Stimulated activated naive B cell treated with anti-CD40 and anti-IgM and Interleukin-4, amounts not matched to agents 10 μg/mL and 1 μg/mL and 100 μg/mL, for 72 hours (primary cell): ENCODE measurements at regions not wholly inside any gene's neighbourhood (a gene's known extent, or its start where the extent isn't known, plus 50 kb on each side); places are given as distances from the start of the nearest gene placed in this dataset.

Experiments
- ATAC-seq, 2 donors: fragments of 150-1000 bp; cut with Tn5 transposase; replicated peaks; 2 replicates each; pipeline ENCODE4 v1.10.0; 2021; ENCODE audit warnings: moderate library complexity in 1 of 2
- DNase-seq: peaks from one replicate; pipeline ENCODE4 v3.0.0; 2021
- H3K27ac Mint-ChIP-seq: one replicate; pipeline ENCODE4 v1.8.0; 2022; ENCODE audit warnings: mild to moderate bottlenecking, mixed read lengths
- H3K27me3 Mint-ChIP-seq, 2 donors: one replicate each; pipeline ENCODE4 v1.8.0; 2022; ENCODE audit warnings: mixed read lengths in 2 of 2
- H3K36me3 Mint-ChIP-seq, 2 donors: one replicate each; pipeline ENCODE4 v1.8.0; 2022; ENCODE audit warnings: mixed read lengths in 2 of 2, mild to moderate bottlenecking in 1 of 2
- H3K4me1 Mint-ChIP-seq, 2 donors: one replicate each; pipeline ENCODE4 v1.8.0; 2022; ENCODE audit warnings: mixed read lengths in 2 of 2, mild to moderate bottlenecking in 1 of 2
- H3K4me3 Mint-ChIP-seq, 2 donors: one replicate each; pipeline ENCODE4 v1.8.0; 2022; ENCODE audit warnings: mild to moderate bottlenecking in 2 of 2, mixed read lengths in 2 of 2, moderate library complexity in 1 of 2
- H3K9me3 Mint-ChIP-seq, 2 donors: one replicate each; pipeline ENCODE4 v1.8.0; 2022; ENCODE audit warnings: mixed read lengths in 2 of 2, mild to moderate bottlenecking in 1 of 2

DNA sequence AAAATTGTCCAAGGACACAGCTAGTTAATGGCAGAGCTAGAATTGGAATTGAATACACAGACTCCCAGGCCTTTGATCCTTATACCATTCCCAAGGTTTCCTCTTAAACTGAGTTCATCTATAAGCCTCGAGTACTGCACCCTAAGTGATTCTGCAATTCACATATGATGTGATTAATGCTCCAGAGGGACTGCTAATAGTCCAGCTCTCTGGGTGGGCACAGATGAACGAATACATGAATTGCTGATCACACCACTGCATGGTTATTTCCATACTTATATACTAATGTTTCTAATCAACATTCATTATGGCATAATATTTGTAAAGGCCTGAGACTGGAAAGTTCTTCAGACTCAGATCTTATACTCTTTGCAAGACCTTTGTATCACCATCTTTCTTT lies 101.8 kb downstream of the NUFIP1 start:
- Mint-ChIP-seq H3K4me1 (no peaks in the 10 kb centered on the region), H3K4me3 (no peak overlapping the region), H3K9me3 (no peaks in the 10 kb centered on the region), H3K27me3 (peaks cover 0 to 6% of the 10 kb centered on the region in 2 donors), H3K36me3 (no peaks in the 10 kb centered on the region), H3K27ac (no peak overlapping the region)
- DNase-seq (no peak), ATAC-seq (no peak)

DNA sequence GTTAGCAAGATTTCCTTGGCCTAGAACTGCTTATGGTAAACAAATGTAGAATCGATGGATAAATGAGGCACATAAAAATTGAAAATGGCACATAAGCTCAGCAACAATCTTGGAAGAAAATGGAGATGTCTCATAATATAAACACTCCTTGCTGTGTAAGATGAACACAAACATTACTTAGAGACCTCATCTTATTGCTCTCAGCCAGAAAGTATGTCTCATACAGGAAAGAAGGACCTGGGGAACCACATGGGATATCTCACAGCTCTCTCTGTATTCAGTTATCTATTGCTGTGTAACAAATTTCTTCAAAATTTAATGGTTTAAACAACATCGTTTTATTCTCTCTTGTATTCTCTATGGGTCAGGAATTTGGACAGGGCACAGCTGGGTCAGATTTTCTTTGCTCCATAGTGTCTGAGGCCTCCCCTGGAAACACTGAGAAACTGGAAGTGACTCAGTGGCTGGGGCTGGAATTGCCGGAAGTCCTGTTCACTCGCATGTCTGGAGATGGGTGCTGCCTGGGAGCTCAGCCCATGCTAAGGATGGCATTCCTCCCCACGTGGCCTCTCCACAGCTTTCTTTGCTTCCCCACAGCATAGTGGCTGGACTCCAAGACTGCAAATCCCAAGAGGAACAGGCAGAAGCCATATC lies 105.1 kb downstream of the NUFIP1 start:
- ATAC-seq (no peak), DNase-seq (no peak)
- no peak overlapping the region for H3K27ac Mint-ChIP-seq
- H3K9me3 Mint-ChIP-seq = no peaks in the 10 kb centered on the region
- H3K4me1 Mint-ChIP-seq = peaks cover 0 to 2% of the 10 kb centered on the region in 2 donors
- peaks cover 0 to 6% of the 10 kb centered on the region in 2 donors for H3K27me3 Mint-ChIP-seq
- no peaks in the 10 kb centered on the region for H3K36me3 Mint-ChIP-seq
- H3K4me3 Mint-ChIP-seq = no peak overlapping the region

DNA sequence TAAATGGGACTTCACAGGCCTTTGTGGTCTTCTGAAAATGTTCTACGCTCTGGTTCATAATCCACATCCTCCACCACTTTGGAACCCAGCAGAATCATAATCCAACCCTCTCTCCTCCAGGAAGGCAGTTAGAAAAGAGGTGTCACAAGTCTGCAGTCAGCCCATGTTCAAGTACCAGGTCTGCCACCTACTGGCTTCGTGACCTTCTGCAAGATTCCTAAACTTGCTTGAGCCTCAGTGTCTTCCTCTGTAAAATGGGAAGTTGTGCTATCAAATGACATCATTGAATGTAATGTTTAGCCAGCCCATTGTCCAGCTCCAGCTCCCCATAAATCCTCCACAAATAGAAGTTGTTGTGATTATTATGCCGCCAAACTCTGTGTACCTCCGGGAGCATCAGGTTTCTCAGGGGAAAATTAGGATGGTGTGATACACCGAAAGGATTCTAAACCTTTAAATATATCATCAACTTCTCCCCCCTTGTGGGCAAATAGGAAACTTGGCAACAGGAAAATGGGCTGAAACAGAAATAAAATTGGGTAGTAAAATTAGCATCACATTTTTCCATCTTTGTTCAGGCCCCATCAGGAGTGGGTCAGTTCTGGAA lies 109.7 kb downstream of the NUFIP1 start:
- Mint-ChIP-seq H3K27ac (no peak overlapping the region), H3K4me3 (no peak overlapping the region), H3K36me3 (peaks cover 3 to 5% of the 10 kb centered on the region in 2 donors), H3K27me3 (peaks cover 11 to 15% of the 10 kb centered on the region in 2 donors), H3K9me3 (peaks cover 5 to 7% of the 10 kb centered on the region in 2 donors), H3K4me1 (peaks cover 0 to 2% of the 10 kb centered on the region in 2 donors)
- DNase-seq (no peak), ATAC-seq (peak in 1 of 2 donors; percentile 39)

DNA sequence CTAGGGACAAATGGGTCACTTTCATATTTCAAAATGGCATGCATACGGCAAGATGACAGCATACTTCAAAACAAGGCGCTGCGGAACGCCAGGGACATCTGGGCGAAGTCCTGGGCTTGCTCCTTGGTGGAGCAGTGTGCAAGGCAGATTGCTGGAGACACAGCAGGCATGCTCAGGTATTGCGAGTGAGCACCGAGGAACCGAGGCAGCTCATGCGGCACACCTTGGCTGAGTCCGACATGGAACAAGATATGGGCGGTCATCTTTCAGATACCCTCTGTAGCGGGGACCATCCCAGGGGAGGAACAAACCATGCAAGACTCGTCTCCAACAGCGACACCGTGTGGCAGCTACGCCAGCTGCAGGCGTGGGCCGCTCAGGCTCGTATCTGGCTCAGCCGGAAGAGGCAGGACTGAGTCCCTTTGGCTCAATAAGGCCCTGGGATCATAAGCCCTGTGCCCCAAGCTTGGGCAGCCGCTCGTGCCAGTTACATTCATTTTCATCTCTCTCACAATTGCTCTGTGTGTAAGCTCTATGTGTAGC lies 112.4 kb downstream of the NUFIP1 start:
- no peak overlapping the region for H3K4me3 Mint-ChIP-seq
- H3K4me1 Mint-ChIP-seq = peaks cover 0 to 2% of the 10 kb centered on the region in 2 donors
- DNase-seq (no peak), ATAC-seq (no peak)
- peaks cover 3 to 5% of the 10 kb centered on the region in 2 donors for H3K36me3 Mint-ChIP-seq
- H3K27ac Mint-ChIP-seq = no peak overlapping the region
- H3K9me3 Mint-ChIP-seq = peaks cover 5 to 7% of the 10 kb centered on the region in 2 donors
- peaks cover 17 to 19% of the 10 kb centered on the region in 2 donors for H3K27me3 Mint-ChIP-seq

DNA sequence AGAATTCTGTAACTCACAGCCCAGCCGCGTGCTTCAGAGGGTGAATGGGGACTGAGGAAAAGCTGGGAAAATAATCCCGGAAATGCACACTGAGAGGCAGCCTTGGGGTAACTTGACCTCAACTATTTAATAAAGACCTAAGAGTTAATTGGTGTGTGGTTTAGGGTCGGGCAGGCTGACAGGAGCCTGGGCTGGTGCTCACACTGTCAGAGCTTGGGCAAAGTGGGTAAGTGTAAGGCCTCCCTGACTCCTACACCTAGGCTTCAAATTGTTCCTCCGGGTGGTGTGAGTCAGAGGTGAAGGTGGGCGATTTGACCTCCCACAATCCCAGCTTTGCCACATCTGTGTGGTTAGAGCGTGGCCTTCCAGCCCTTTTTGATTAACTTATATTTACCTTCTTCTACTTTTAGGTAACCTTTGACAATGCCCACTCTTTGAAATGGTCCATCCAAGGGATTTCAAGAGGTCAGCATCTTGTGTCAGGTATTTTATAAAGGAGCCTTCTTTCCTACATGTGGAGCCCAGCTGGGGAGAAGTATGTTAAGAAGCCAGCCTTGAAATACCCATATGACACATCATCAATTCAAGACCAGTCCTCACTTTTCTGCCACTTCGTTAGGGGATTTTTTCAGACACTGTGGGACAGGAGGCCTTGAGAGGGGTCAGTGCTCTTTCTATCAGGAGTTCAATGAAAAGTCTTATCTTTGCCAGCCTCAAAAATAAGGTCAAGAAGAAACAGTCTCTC lies 114.2 kb downstream of the NUFIP1 start:
- DNase-seq (no peak), ATAC-seq (no peak)
- Mint-ChIP-seq H3K4me1 (peaks cover 0 to 2% of the 10 kb centered on the region in 2 donors), H3K36me3 (peaks cover 3 to 5% of the 10 kb centered on the region in 2 donors), H3K9me3 (peaks cover 5 to 7% of the 10 kb centered on the region in 2 donors), H3K27ac (no peak overlapping the region), H3K27me3 (peaks cover 28 to 29% of the 10 kb centered on the region in 2 donors), H3K4me3 (no peak overlapping the region)

DNA sequence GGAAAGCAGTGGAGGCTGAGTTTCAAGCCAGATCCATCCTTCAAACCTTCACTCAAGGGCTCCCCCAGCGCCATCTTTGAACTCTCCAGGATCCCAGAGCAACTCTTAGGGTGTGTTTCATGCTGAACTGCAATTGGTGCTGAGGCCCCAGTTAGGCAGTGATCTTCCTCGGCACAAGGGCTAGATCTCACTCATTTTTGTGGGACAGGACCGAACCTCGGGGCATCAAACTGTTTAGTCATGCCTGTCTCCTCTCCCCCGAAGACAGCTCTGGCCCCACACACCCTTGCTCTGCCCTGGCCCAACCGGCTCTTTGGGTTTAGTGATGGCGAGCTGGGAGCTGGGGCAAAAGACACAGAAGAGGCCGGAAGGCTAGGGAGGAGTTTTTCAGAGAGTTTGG lies 115.1 kb downstream of the NUFIP1 start:
- no peak for ATAC-seq
- no peak for DNase-seq
- peaks cover 5 to 7% of the 10 kb centered on the region in 2 donors for H3K9me3 Mint-ChIP-seq
- H3K36me3 Mint-ChIP-seq = peaks cover 3 to 5% of the 10 kb centered on the region in 2 donors
- H3K4me1 Mint-ChIP-seq = no peaks in the 10 kb centered on the region
- H3K27me3 Mint-ChIP-seq = peaks cover 28 to 29% of the 10 kb centered on the region in 2 donors
- no peak overlapping the region for H3K4me3 Mint-ChIP-seq
- no peak overlapping the region for H3K27ac Mint-ChIP-seq

DNA sequence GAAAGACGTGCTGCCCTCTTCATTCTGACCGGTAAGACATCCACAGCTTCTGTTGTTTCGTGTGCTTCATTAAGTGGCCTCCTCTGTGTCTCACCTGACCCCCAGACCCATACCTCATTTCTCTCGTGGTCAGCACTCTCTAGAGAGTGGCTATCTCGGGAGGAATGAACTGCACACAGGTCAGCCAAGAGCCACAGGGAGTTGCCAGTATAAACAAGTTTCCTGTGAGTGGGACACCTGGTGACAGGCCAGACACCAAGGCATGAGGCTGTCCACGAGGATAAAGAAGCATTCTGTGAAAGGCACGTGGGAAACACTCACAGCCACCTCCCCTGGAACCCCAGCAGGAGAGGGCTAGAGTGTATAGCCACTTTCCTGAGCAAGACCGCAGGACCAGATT lies 115.8 kb downstream of the NUFIP1 start:
- Mint-ChIP-seq H3K9me3 (peaks cover 5 to 7% of the 10 kb centered on the region in 2 donors), H3K36me3 (peaks cover 3 to 5% of the 10 kb centered on the region in 2 donors), H3K27ac (no peak overlapping the region), H3K4me1 (peaks cover 0 to 1% of the 10 kb centered on the region in 2 donors), H3K4me3 (no peak overlapping the region), H3K27me3 (peaks cover 29 to 33% of the 10 kb centered on the region in 2 donors)
- ATAC-seq (no peak), DNase-seq (no peak)

DNA sequence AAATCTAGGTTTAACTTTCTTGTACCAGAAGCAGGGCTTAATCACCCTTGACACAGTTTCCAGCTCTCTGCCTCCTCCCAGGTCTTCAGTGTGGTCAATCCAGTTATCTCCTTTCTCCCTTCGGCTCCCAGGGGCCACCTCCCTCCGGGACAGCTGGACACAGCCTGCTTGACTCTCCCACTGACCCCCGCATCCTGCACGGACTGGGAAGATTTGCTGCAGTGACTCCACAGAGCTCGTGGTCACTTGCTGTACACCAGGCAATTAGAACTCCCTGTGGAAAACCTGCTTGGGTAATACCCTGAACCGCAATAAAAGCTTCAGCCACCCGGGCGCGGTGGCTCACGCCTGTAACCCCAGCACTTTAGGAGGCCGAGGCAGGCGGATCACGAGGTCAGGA lies 116.5 kb downstream of the NUFIP1 start:
- Mint-ChIP-seq H3K36me3 (peaks cover 3 to 5% of the 10 kb centered on the region in 2 donors), H3K27me3 (peaks cover 26% of the 10 kb centered on the region in 2 donors), H3K9me3 (peaks cover 5 to 7% of the 10 kb centered on the region in 2 donors), H3K4me3 (no peak overlapping the region), H3K27ac (no peak overlapping the region), H3K4me1 (peaks cover 0 to 1% of the 10 kb centered on the region in 2 donors)
- no peak for DNase-seq
- ATAC-seq = no peak

DNA sequence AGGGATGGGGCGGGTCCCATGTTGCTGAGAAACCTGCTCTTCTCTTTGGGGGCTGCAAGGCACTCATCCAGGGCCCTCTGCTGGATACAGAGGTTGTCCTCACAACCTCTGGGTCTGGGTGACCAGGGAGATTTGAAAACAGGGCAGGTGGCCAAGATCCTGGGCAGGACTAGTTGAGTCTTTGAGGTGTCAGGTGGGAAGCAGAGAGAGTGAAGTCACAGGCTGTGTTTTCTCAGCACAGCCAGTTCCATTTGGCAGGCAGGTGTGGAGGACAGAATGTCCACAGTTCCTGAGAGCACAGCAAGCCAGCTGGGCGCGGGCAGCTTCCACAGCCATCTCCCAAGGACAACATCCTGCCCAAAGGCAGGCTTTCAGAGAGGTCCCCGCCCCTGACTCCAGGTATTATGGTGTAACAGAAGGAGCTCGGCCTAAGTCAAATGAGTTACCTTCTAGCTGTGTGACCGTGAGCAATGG lies 118.8 kb downstream of the NUFIP1 start:
- DNase-seq (no peak), ATAC-seq (no peak)
- Mint-ChIP-seq H3K27me3 (peaks cover 24 to 25% of the 10 kb centered on the region in 2 donors), H3K4me3 (no peak overlapping the region), H3K9me3 (peaks cover 4% of the 10 kb centered on the region in 2 donors), H3K36me3 (no peaks in the 10 kb centered on the region), H3K27ac (no peak overlapping the region), H3K4me1 (peaks cover 0 to 1% of the 10 kb centered on the region in 2 donors)

DNA sequence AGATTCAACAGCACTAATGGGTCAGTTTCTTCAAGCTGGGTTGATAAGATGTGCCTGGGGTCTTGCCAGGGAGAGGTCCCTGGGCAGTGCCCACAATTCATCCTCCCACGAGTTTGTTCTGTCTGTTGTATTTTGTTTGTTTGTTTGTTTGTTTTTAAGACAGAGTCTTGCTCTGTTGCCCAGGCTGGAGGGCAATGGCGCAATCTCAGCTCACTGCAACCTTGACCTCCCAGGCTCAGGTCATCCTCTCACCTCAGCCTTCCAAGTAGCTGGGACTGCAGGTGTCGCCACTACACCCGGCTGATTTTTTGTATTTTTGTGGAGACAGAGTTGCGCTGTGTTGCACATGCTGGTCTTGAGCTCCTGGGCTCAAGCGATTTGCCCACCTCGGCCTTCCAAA lies 120.1 kb downstream of the NUFIP1 start:
- DNase-seq (no peak), ATAC-seq (no peak)
- Mint-ChIP-seq H3K27me3 (peaks cover 24 to 25% of the 10 kb centered on the region in 2 donors), H3K4me3 (no peak overlapping the region), H3K27ac (no peak overlapping the region), H3K4me1 (peaks cover 0 to 1% of the 10 kb centered on the region in 2 donors), H3K36me3 (no peaks in the 10 kb centered on the region), H3K9me3 (peaks cover 4% of the 10 kb centered on the region in 2 donors)

DNA sequence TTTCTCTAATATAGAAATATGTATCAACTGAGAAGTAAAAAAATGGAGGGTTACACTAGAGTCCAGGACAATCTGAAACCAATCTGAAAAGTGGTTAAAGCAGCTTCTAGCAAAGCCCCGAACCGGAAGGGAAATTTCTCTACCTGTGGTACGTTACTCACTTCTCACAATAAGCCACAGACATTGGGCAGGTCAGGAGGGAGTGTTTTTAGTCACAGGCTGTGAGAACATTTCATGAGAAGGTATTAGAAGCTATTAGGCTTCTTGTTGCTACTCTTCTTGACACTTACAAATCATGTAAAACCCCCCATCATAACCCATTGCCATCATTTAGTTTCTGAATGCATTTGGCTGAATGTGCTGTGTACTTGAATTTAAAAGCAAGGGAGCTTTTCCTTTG lies 120.9 kb downstream of the NUFIP1 start:
- Mint-ChIP-seq H3K27me3 (peaks cover 24% of the 10 kb centered on the region in 2 donors), H3K27ac (no peak overlapping the region), H3K36me3 (no peaks in the 10 kb centered on the region), H3K4me3 (no peak overlapping the region), H3K9me3 (peaks cover 4% of the 10 kb centered on the region in 2 donors), H3K4me1 (peaks cover 0 to 1% of the 10 kb centered on the region in 2 donors)
- ATAC-seq (peak; percentile 67 to 77), DNase-seq (no peak)

DNA sequence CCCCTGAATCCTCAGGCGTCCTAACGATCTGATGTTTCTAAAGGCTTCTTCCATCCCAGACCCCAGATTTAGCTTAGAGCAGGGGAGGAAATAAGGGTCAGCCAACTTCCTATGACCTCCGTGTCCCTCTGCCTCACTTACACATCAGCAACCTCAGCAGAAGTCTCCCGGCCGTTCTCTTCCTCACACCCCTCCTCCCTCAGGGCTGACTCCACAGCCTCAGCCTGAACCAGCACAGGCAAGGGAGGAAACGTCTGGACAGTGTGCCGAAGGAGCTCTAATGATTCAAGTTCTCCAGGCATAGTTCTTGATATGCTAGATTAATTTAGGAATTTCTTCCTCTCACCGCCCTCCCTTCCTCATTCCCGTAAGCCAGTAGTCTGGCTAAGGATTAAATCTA lies 121.4 kb downstream of the NUFIP1 start:
- H3K36me3 Mint-ChIP-seq = no peaks in the 10 kb centered on the region
- ATAC-seq (no peak), DNase-seq (no peak)
- peaks cover 0 to 1% of the 10 kb centered on the region in 2 donors for H3K4me1 Mint-ChIP-seq
- no peak overlapping the region for H3K4me3 Mint-ChIP-seq
- peaks cover 4% of the 10 kb centered on the region in 2 donors for H3K9me3 Mint-ChIP-seq
- H3K27me3 Mint-ChIP-seq = peaks cover 21 to 24% of the 10 kb centered on the region in 2 donors
- H3K27ac Mint-ChIP-seq = no peak overlapping the region

DNA sequence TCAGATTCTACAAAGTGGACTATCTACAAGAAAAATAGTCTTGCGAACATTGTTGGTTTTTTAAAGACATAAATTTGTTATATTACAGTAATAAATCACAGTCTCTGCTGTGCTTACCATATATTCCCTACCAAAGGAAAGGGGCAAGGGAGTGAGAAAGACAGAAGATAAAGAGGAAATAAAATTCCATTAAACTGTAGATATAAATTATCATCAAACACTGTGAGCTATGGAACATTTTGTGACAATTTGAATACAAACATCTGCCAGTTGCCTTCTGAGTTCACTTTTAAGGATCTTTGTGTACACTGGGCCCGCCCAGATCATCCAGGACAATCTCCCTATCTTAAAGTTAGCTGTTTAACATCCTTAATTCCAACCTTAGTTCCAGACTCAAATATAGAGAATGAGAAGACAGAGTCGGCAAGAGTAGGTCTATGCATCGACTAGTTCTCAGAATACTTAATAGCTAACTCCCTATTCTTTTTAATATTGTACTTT lies 122.8 kb downstream of the NUFIP1 start:
- DNase-seq (no peak), ATAC-seq (no peak)
- Mint-ChIP-seq H3K4me1 (peaks cover 0 to 1% of the 10 kb centered on the region in 2 donors), H3K27ac (no peak overlapping the region), H3K27me3 (peaks cover 13 to 16% of the 10 kb centered on the region in 2 donors), H3K9me3 (peaks cover 4% of the 10 kb centered on the region in 2 donors), H3K36me3 (no peaks in the 10 kb centered on the region), H3K4me3 (no peak overlapping the region)
